Stimulated activated effector memory CD8-positive, alpha-beta T cell treated with anti-CD3 and anti-CD28 coated beads, Interleukin-12 subunit alpha, Interleukin-12 subunit beta, amount 100 ng/mL, for 72 hours (primary cell): ENCODE measurements at regions not wholly inside any gene's neighbourhood (a gene's known extent, or its start where the extent isn't known, plus 50 kb on each side); places are given as distances from the start of the nearest gene placed in this dataset.
"Not testable (repeated sequence)": the region's sequence is repeated elsewhere in the genome, so short reads cannot be mapped to it uniquely, and the experiment has no call there.

Source experiments
- ATAC-seq: fragments of 150-1000 bp; cut with Tn5 transposase; 2 replicates; pipeline ENCODE4 v1.10.0; 2021
- DNase-seq, 2 donors: peaks; one replicate each; pipeline ENCODE4 v3.0.0; 2021 to 2022; ENCODE audit warnings: low spot score in 2 of 2
- H3K27ac Mint-ChIP-seq: one replicate; pipeline ENCODE4 v1.8.0; 2022; ENCODE audit warnings: mild to moderate bottlenecking, mixed read lengths
- H3K36me3 Mint-ChIP-seq: one replicate; pipeline ENCODE4 v1.8.0; 2022; ENCODE audit warnings: mild to moderate bottlenecking, mixed read lengths
- H3K4me1 Mint-ChIP-seq: one replicate; pipeline ENCODE4 v1.8.0; 2022; ENCODE audit warnings: mixed read lengths
- H3K4me3 Mint-ChIP-seq: one replicate; pipeline ENCODE4 v1.8.0; 2022; ENCODE audit warnings: mild to moderate bottlenecking, mixed read lengths
- H3K9me3 Mint-ChIP-seq: one replicate; pipeline ENCODE4 v1.8.0; 2022; ENCODE audit warnings: mixed read lengths

DNA sequence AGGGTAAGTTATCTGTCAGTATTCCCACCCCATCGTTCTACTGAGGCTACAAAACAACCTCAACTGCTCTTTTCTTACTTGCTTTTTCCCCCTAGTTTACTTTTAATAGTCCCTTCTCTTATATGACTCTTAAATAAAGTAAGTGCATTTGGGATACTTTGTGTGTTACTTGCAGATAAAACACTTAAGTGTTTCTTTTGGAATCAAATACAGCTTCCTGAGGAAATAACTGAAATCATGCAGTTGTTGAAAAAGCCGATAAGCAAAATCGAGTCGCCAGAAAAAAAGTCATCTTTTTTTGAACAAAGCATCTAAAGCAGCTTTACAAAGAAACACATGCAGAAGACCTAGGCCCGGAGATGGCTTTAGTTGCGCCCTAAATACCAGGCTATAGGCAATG lies 53.5 kb upstream of the EPB41L4A start:
- DNase-seq (no peak), ATAC-seq (no peak)
- no peaks in the 10 kb centered on the region for H3K9me3 Mint-ChIP-seq
- H3K27ac Mint-ChIP-seq = no peak overlapping the region
- no peaks in the 10 kb centered on the region for H3K36me3 Mint-ChIP-seq
- no peak overlapping the region for H3K4me3 Mint-ChIP-seq
- no peaks in the 10 kb centered on the region for H3K4me1 Mint-ChIP-seq

DNA sequence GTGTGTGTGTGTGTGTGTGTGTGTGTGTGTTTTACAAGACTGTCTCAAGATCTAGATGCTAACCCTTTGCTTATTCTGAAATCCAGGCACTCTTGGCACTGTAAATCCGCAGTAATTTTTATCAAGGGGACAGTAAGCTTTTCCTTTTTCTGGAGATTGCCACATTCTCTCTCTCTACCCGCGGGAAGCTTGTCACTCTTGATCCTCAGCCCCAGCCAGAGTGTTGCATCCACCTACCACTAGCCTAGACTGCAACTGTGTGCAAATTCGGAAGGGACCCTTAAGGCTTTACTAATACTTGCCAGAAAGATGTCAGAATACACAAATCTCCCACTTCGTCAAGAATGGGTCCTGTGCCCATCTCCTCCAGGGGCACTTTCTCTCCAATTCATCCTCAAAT lies 54.9 kb upstream of the EPB41L4A start:
- ATAC-seq (no peak), DNase-seq (no peak)
- H3K4me1 Mint-ChIP-seq = no peaks in the 10 kb centered on the region
- no peaks in the 10 kb centered on the region for H3K9me3 Mint-ChIP-seq
- no peaks in the 10 kb centered on the region for H3K36me3 Mint-ChIP-seq
- no peak overlapping the region for H3K27ac Mint-ChIP-seq
- H3K4me3 Mint-ChIP-seq = no peak overlapping the region

DNA sequence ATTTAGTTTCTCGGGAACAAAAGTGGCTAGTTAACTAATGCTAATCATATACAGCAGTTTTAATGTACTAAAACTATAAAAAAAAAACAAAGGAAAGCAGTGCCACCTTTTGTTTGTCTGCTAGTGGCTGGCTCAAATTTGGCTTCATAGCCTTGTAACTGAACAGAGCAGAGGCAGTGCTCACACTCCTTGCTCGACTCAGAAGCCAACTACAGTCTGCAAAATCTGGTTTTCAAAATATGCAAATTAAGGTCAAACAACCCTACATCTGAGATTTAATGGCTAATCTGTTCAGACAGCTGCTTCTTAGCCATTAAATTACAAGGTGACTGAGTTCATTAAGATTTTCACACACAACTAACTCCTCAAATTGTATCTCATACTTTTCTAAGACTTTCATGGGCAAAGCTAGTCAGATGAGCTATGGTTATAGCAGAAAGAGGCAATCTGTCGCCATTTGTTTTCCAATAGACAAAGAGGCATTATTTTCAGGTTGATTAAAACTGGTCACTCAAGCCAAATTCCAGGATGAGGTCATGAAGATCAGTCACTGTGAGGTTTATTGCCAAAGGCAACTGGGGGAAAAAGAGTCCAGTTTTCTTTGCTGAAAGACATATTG lies 56.8 kb upstream of the EPB41L4A start:
- Mint-ChIP-seq H3K27ac (no peak overlapping the region), H3K9me3 (no peaks in the 10 kb centered on the region), H3K4me3 (no peak overlapping the region), H3K36me3 (no peaks in the 10 kb centered on the region), H3K4me1 (no peaks in the 10 kb centered on the region)
- ATAC-seq (no peak), DNase-seq (no peak)

DNA sequence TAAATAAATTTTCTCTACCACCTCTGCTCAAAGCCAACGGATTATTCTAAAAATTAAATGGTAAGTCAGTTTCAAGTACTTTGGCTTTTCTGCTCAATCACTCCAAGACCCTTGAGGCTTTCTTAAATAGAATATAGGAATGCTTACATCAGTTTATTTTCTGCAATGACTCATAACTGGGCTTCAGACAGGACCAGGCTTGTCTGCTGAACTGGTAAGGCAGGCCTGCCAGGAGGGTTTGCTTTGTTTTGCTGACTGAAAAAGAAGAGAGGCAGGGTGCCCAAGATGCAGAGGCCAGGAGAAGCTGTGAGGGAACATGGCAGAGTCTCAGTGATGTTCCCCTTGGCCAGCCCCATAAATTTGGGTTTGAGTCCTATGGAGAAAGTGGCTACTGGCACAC lies 60.3 kb upstream of the EPB41L4A start:
- DNase-seq (no peak), ATAC-seq (no peak)
- no peaks in the 10 kb centered on the region for H3K36me3 Mint-ChIP-seq
- no peak overlapping the region for H3K4me3 Mint-ChIP-seq
- H3K9me3 Mint-ChIP-seq = peaks cover 3% of the 10 kb centered on the region
- H3K27ac Mint-ChIP-seq = no peak overlapping the region
- no peaks in the 10 kb centered on the region for H3K4me1 Mint-ChIP-seq

DNA sequence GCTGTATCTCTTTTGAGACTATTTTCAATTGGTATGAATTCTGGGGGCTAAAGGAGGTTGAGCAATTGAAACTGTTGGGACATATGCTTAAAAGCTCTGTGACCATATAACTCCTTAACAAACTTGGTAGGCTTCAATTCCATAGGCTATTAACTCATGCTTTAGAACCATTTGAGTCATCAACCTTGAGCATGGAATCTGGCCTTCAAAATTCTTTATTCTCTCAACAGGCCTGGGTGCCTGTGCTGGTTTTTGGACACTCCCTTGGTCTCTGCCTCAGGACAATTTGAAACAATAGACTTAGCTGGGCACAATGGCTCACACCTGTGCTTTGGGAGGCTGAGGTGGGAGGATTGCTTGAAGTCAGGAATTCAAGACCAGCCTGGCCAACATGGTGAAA lies 61.4 kb upstream of the EPB41L4A start:
- DNase-seq = no peak
- H3K36me3 Mint-ChIP-seq = no peaks in the 10 kb centered on the region
- no peaks in the 10 kb centered on the region for H3K4me1 Mint-ChIP-seq
- no peak for ATAC-seq
- H3K4me3 Mint-ChIP-seq = no peak overlapping the region
- H3K9me3 Mint-ChIP-seq = peaks cover 3% of the 10 kb centered on the region
- no peak overlapping the region for H3K27ac Mint-ChIP-seq

DNA sequence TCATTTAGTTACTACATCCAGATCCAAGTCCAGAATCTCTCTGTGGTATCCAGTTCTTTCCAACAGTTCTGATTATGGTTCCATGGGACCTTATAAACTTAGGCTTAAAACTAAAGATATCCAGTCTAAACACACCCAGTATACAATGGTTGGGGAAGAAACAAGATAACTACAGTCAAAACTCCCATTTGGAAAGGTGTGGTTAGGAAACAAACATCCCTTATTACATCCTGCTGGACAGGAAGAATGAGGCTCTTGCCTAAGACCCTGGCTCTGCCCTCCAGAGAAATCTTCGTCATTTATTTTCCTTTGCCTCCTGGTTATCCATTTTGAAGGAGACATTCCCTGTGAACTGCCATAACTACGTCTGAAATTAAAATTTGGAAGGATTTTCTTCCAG lies 64.6 kb upstream of the EPB41L4A start:
- no peaks in the 10 kb centered on the region for H3K36me3 Mint-ChIP-seq
- ATAC-seq = no peak
- no peak overlapping the region for H3K4me3 Mint-ChIP-seq
- peaks cover 3% of the 10 kb centered on the region for H3K9me3 Mint-ChIP-seq
- H3K27ac Mint-ChIP-seq = no peak overlapping the region
- H3K4me1 Mint-ChIP-seq = no peaks in the 10 kb centered on the region
- no peak for DNase-seq

DNA sequence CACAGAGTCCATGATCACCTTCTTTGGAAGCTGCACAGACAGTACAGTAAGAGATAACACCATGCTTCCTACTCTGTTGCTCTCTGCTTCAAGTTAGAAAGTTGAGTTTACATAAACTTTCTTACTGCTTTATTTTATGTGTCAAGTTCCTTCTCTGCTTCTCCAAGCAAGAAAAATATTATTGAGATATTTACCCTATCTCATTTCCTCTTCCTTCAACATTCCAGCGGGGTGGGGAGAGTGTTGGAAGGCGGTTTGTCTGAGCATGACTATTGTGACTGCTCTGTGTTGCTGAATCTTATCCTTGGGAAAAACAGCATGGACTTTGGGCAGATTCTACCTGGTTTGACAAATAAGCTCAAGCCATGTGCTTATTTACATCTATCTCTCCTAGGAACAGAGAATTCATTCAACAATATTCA lies 66.9 kb upstream of the EPB41L4A start:
- DNase-seq (no peak), ATAC-seq (no peak)
- no peaks in the 10 kb centered on the region for H3K4me1 Mint-ChIP-seq
- no peak overlapping the region for H3K27ac Mint-ChIP-seq
- no peak overlapping the region for H3K4me3 Mint-ChIP-seq
- peaks cover 3% of the 10 kb centered on the region for H3K9me3 Mint-ChIP-seq
- H3K36me3 Mint-ChIP-seq = no peaks in the 10 kb centered on the region

DNA sequence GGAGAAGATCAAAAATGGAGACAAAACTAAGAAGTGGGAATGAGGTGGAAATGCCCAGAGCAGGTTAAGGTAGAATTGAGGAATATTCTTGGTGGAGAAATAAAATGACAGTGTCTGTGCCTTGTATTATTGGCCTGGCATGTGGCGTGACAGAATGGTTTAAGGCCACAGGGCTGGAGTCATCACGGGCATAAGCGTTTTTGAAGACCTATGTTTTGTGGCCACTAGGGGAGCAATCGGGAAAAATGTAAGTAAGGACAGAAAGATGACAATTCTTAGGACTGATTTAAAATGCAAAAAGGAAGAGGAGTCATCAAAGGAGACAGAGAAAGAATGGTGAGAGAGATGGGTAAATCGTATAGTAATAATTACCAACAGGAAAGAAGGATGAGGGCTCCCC lies 72.2 kb upstream of the EPB41L4A start:
- no peak overlapping the region for H3K27ac Mint-ChIP-seq
- no peaks in the 10 kb centered on the region for H3K36me3 Mint-ChIP-seq
- DNase-seq (no peak), ATAC-seq (no peak)
- no peaks in the 10 kb centered on the region for H3K9me3 Mint-ChIP-seq
- H3K4me1 Mint-ChIP-seq = no peaks in the 10 kb centered on the region
- H3K4me3 Mint-ChIP-seq = no peak overlapping the region

DNA sequence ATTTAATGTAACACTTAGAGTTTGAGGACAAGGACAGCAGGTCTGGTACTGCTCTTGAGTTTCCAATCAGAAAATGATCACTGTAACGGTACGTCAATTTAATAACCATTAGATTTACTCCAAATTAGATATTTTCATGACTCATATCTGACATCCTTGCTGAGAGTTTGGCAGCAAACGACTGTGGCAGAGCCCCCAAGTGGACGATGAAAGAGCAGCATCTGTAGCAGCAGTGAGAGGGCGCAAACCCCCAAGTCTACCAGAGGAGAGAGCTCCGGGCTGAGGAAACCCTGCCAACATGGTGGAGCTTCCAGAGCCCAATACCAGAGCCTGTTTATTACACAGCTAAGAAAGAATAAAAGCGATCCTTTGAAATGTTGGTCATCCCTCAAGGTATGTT lies 73.2 kb upstream of the EPB41L4A start:
- no peak overlapping the region for H3K4me3 Mint-ChIP-seq
- H3K36me3 Mint-ChIP-seq = no peaks in the 10 kb centered on the region
- H3K27ac Mint-ChIP-seq = no peak overlapping the region
- no peak for DNase-seq
- H3K4me1 Mint-ChIP-seq = no peaks in the 10 kb centered on the region
- no peaks in the 10 kb centered on the region for H3K9me3 Mint-ChIP-seq
- ATAC-seq = peak; percentile 63

DNA sequence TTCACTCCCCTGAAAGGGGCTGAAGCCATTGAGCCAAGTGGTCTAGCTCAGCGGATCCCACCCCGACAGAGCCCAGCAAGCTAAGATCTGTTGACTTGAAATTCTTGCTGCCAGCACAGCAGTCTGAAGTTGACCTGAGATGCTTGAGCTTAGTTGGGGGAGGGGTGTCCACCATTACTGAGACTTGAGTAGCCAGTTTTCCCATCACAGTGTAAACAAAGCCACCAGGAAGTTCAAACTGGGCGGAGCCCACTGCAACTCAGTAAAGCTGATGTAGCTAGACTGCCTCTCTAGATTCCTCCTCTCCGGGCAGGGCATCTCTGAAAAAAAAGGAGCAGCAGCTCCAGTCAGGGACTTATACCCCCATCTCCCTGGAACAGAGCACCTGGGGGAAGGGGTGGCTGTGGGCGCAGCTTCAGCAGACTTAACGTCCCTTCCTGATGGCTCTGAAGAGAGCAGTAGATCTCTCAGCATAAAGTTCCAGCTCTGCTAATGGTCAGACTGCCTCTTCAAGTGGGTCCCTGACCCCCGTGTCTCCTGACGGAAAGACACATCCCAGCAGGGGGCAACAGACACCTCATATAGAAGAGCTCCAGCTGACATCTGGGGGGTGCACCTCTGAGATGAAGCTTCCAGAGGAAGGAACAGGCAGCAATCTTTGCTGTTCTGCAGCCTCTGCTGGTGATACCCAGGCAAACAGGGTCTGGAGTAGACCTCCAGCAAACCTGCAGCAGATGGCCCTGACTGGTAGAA lies 84.8 kb upstream of the EPB41L4A start:
- not testable (repeated sequence) for ATAC-seq, H3K4me1 Mint-ChIP-seq, H3K9me3 Mint-ChIP-seq, H3K36me3 Mint-ChIP-seq, H3K27ac Mint-ChIP-seq, DNase-seq, H3K4me3 Mint-ChIP-seq

DNA sequence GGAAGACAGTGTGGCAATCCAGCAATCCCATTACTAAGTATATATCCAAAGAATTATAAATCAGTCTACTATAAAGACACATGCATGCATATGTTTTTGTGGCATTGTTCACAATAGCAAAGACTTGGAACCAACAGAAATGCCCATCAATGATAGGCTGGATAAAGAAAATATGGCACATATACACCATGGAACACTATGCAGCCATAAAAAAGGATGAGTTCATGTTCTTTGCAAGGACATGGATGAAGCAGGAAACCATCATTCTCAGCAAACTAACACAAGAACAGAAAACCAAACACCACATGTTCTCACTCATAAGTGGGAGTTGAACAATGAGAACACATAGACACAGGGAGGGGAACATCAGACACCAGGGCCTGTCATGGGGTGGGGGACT lies 90.0 kb upstream of the EPB41L4A start:
- not testable (repeated sequence) for ATAC-seq, H3K27ac Mint-ChIP-seq, H3K9me3 Mint-ChIP-seq, H3K4me1 Mint-ChIP-seq, H3K4me3 Mint-ChIP-seq, H3K36me3 Mint-ChIP-seq, DNase-seq

DNA sequence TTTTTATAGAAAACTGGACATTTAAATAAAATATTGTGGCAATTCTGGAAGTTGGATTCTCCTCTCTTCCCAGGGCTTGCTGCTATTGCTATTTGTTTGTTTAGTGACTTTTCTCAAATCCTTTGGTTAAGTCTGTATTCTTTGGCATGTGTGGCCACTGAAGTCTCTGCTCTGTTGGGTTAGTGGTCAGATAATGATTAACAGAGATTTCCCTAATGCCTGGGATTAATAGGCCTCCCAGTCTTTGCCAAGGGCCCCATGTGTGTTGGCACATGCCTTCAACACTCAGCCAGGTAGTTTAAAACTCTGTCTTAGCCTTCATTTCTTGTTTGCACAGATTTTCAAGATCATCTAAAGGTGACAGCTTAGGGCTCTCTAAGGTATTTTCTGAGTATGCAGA lies 92.8 kb upstream of the EPB41L4A start:
- Mint-ChIP-seq H3K27ac (no peak overlapping the region), H3K36me3 (no peaks in the 10 kb centered on the region), H3K9me3 (no peaks in the 10 kb centered on the region), H3K4me3 (no peak overlapping the region), H3K4me1 (no peaks in the 10 kb centered on the region)
- no peak for ATAC-seq
- DNase-seq = no peak

DNA sequence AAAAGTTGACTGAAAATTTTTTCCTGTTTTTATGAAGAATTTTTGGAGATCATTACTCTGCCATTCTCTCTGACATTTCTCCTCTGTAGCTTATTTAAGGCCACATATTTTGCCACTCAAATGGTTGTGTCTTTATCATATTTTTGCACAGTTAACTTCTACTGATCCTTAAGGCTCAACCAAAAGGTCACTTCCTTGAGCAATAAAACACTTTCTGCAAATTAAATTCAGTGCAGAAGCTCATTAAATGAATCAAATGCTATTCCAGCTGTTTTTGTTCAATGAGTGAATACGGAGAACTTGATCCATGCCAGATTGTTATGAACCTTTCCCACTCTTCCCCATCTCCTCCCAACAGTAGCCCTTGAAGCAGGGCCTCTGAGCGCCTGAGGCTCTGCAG lies 93.8 kb upstream of the EPB41L4A start:
- DNase-seq (no peak), ATAC-seq (no peak)
- H3K4me1 Mint-ChIP-seq = no peaks in the 10 kb centered on the region
- no peak overlapping the region for H3K27ac Mint-ChIP-seq
- H3K36me3 Mint-ChIP-seq = no peaks in the 10 kb centered on the region
- H3K9me3 Mint-ChIP-seq = no peaks in the 10 kb centered on the region
- no peak overlapping the region for H3K4me3 Mint-ChIP-seq

DNA sequence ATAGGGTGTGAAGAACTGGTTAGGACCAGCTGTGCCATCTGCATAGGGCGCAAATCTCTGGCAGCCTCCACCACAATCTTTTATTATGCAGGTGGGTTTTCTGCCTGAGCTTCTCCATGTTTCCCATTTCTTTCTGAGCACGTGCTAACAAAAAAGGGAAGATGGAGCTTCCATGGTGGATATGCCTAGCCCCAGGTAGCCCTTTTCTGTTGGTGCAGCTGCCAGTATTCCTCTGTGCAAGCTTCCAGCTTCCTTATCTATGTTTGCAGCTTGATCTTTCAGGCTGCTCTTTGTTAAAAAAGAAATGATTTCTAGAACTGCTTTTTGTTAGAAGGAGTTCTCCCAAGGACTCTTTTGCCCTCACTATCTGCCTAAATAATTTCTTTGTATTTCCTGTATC lies 95.0 kb upstream of the EPB41L4A start:
- H3K36me3 Mint-ChIP-seq = no peaks in the 10 kb centered on the region
- H3K9me3 Mint-ChIP-seq = no peaks in the 10 kb centered on the region
- H3K4me1 Mint-ChIP-seq = no peaks in the 10 kb centered on the region
- H3K27ac Mint-ChIP-seq = no peak overlapping the region
- no peak for ATAC-seq
- DNase-seq = no peak
- no peak overlapping the region for H3K4me3 Mint-ChIP-seq

DNA sequence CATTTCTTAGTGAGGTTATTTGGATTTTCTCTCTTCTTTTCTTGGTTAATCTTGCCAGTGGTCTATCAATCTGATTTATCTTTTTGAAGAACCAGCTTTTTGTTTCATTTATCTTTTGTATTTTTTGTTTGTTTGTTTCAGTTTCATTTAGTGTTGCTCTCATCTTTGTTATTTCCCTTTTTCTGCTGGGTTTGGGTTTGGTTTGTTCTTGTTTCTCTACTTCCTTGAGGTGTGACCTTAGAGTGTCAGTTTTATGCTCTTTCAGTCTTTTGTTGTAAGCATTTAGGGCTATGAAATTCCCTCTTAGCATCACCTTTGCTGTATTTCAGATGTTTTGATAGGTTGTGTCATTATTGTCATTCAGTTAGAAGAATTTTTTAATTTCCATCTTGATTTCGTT lies 101.4 kb upstream of the EPB41L4A start:
- not testable (repeated sequence) for DNase-seq, H3K4me1 Mint-ChIP-seq, H3K27ac Mint-ChIP-seq, H3K36me3 Mint-ChIP-seq, H3K4me3 Mint-ChIP-seq, ATAC-seq, H3K9me3 Mint-ChIP-seq

DNA sequence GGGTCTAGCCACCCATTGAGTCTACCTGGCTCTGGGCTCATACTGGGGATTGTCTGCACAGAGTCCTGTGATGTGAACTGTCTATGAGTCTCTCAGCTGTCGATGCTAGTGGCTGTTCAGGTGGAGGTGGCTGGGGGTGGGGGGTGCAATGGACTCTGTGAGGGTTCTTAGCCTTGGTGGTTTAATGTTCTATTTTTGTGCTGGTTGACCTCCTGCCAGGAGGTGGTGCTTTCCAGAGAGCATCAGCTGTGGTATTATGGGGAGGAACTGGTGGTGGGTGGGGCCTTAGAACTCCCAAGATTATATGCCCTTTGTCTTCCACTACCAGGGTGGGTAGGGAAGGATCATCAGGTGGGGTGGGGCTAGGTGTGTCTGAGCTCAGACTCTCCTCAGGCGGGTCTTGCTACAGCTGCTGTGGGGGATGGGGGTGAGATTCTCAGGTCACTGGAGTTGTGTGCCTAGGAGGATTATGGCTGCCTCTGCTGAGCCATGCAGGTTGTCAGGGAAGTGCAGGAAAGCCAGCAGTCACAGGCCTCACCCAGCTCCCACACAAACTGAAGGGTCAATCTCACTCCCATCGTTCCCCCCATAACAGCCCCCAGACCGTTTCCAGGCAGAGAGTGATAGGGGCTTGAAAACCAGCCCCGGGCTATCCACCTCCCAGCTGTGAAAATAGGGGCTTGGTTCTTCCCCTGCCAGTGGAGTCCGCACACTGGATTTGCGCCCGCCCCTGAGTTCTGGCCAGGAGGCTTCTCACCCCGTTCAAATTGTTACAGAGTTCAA lies 104.0 kb upstream of the EPB41L4A start:
- H3K27ac Mint-ChIP-seq, H3K9me3 Mint-ChIP-seq, ATAC-seq, H3K36me3 Mint-ChIP-seq, DNase-seq, H3K4me1 Mint-ChIP-seq, H3K4me3 Mint-ChIP-seq: not testable (repeated sequence)
